ENCODE measurements at regions not wholly inside any gene's neighbourhood (a gene's known extent, or its start where the extent isn't known, plus 50 kb on each side); places are given as distances from the start of the nearest gene placed in this dataset.

DNA sequence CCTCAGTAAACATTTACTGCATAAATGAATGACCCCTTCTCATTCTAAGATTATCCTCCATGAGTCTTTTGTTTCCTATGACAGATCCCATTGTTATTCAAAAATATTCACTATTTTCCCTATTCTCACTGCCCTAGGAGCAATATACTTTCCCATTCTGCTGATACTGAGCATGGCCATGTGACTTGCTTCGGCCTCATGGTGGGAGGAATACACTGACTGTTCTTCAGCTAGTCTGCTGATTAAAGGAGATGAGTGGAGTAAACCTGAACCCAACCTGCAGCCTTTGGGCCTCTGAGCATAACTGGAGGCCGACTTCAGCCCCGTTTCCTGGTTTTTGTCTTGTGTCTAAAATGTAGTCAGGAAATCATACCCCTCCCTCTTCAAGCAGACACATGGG is 531.8 kb upstream of the SALL1 start:
- Histone ChIP-seq H3K36me3 (replicated peaks; ENCODE audit: insufficient read depth, low read depth) (no peaks in the 10 kb centered on the region), H3K4me3 (no peak overlapping the region), H3K9me2 (replicated peaks; ENCODE audit: insufficient read depth) (no peaks in the 10 kb centered on the region), H3K4me2 (no peak overlapping the region), H4K20me1 (ENCODE audit: insufficient read depth, poor library complexity, severe bottlenecking) (no peaks in the 10 kb centered on the region), H2AFZ (no peak overlapping the region), H3K79me2 (no peaks in the 10 kb centered on the region), H3K9me3 (ENCODE audit: low read depth) (no peaks in the 10 kb centered on the region), H3K4me1 (ENCODE audit: insufficient read depth) (no peaks in the 10 kb centered on the region), H3K27ac (no peak overlapping the region), H3K27me3 (no peaks in the 10 kb centered on the region)
- WGBS (ENCODE audit: low lambda C conversion rate, missing lambda C conversion rate): 68% methylated on average over 3 of the region's 3 CpGs
- TF ChIP-seq EZH2phosphoT487 (IDR thresholded peaks at IDR 0.05; ENCODE audit: low read depth, severe bottlenecking, unreplicated experiment) (no peak), EZH2 (IDR thresholded peaks at IDR 0.05; ENCODE audit: borderline replicate concordance) (no peak)
- TF ChIP-seq, protein P1, sequence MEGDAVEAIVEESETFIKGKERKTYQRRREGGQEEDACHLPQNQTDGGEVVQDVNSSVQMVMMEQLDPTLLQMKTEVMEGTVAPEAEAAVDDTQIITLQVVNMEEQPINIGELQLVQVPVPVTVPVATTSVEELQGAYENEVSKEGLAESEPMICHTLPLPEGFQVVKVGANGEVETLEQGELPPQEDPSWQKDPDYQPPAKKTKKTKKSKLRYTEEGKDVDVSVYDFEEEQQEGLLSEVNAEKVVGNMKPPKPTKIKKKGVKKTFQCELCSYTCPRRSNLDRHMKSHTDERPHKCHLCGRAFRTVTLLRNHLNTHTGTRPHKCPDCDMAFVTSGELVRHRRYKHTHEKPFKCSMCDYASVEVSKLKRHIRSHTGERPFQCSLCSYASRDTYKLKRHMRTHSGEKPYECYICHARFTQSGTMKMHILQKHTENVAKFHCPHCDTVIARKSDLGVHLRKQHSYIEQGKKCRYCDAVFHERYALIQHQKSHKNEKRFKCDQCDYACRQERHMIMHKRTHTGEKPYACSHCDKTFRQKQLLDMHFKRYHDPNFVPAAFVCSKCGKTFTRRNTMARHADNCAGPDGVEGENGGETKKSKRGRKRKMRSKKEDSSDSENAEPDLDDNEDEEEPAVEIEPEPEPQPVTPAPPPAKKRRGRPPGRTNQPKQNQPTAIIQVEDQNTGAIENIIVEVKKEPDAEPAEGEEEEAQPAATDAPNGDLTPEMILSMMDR (IDR thresholded peaks at IDR 0.05; ENCODE audit: poor library complexity): no peak
- no peak for DNase-seq (ENCODE audit: low spot score)

DNA sequence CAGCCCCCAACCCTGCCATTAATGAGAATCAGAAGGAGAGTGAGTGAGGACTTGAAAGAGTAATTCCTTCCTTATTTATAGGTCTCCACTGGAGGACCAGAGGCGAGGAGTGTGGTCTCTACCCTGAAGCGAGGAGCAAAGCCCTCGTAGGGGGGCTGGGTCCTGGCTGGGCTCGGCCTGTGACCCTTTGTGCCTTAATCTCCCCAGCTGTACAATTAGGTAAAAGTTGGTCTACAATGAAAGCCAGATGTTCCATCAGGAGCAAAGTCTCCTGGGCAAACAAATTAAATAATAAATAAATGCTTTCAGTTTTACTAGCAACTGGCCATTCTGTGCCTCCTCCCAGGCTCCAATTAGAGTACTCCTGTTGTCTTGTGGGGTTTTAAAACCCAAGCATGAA is 523.5 kb upstream of the SALL1 start:
- H3K27me3 ChIP-seq: peaks cover 8% of the 10 kb centered on the region
- no peak overlapping the region for H3K4me2 ChIP-seq
- no peaks in the 10 kb centered on the region for H3K9me3 ChIP-seq (ENCODE audit: low read depth)
- H3K79me2 ChIP-seq: no peaks in the 10 kb centered on the region
- H3K27ac ChIP-seq: no peak overlapping the region
- H4K20me1 ChIP-seq (ENCODE audit: insufficient read depth, poor library complexity, severe bottlenecking): no peaks in the 10 kb centered on the region
- H2AFZ ChIP-seq: no peak overlapping the region
- no peak for TF ChIP-seq EZH2 (IDR thresholded peaks at IDR 0.05; ENCODE audit: borderline replicate concordance)
- TF ChIP-seq, protein P1 (IDR thresholded peaks at IDR 0.05; ENCODE audit: poor library complexity): no peak
- TF ChIP-seq EZH2phosphoT487 (IDR thresholded peaks at IDR 0.05; ENCODE audit: low read depth, severe bottlenecking, unreplicated experiment): no peak
- 66% methylated on average over 4 of the region's 4 CpGs for WGBS (ENCODE audit: low lambda C conversion rate, missing lambda C conversion rate)
- no peaks in the 10 kb centered on the region for H3K36me3 ChIP-seq (replicated peaks; ENCODE audit: insufficient read depth, low read depth)
- no peaks in the 10 kb centered on the region for H3K9me2 ChIP-seq (replicated peaks; ENCODE audit: insufficient read depth)
- no peak overlapping the region for H3K4me3 ChIP-seq
- no peak for DNase-seq (ENCODE audit: low spot score)
- H3K4me1 ChIP-seq (ENCODE audit: insufficient read depth): no peaks in the 10 kb centered on the region

DNA sequence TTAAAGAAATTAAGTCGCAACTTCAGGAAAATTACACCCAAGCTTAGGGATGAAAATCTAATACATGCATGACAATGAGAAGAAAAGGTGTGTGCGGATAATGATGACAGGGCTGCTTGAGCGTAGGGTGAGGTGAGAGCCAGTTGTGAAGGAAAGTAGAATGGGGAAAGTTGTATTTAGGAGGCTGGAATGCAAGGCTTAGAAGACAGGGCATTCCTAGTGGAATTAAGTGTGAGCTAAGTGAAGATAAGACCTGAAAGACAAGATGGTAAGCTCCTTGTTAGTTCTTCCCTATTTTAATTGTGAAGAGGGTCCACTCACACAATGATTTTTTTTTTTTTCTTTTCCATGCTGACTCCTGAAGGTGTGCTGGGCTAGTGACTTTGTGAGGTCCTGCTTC is 519.5 kb upstream of the SALL1 start:
- TF ChIP-seq, protein P1 (IDR thresholded peaks at IDR 0.05; ENCODE audit: poor library complexity): no peak
- TF ChIP-seq EZH2phosphoT487 (IDR thresholded peaks at IDR 0.05; ENCODE audit: low read depth, severe bottlenecking, unreplicated experiment) (no peak), EZH2 (IDR thresholded peaks at IDR 0.05; ENCODE audit: borderline replicate concordance) (no peak)
- 66% methylated on average over 3 of the region's 3 CpGs for WGBS (ENCODE audit: low lambda C conversion rate, missing lambda C conversion rate)
- H3K9me2 ChIP-seq (replicated peaks; ENCODE audit: insufficient read depth): no peaks in the 10 kb centered on the region
- H4K20me1 ChIP-seq (ENCODE audit: insufficient read depth, poor library complexity, severe bottlenecking): no peaks in the 10 kb centered on the region
- H3K27me3 ChIP-seq: peaks cover 21% of the 10 kb centered on the region
- DNase-seq (ENCODE audit: low spot score): no peak
- no peaks in the 10 kb centered on the region for H3K36me3 ChIP-seq (replicated peaks; ENCODE audit: insufficient read depth, low read depth)
- no peaks in the 10 kb centered on the region for H3K79me2 ChIP-seq
- H3K4me3 ChIP-seq: no peak overlapping the region
- no peaks in the 10 kb centered on the region for H3K4me1 ChIP-seq (ENCODE audit: insufficient read depth)
- no peak overlapping the region for H3K27ac ChIP-seq
- H3K9me3 ChIP-seq (ENCODE audit: low read depth): no peaks in the 10 kb centered on the region
- H3K4me2 ChIP-seq: no peak overlapping the region
- no peak overlapping the region for H2AFZ ChIP-seq

DNA sequence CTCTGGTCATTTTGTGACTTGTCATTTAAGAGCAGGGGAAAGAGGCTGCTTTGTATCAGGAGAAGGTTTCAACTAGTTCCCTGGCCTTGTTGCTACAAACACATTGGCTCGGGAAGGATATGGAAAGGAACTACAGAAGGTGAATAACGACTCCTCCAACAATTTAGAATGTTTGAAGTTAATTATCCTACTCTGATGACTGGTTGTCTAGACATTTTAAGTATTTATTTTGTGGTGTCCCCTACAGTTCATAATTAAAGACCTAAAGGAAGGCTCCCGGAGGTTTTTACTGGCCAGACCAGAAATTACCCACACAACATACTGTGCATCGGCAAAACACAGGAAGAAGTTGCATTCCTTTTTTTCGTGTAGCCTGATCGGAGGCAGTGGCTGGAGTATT is 515.8 kb upstream of the SALL1 start:
- WGBS (ENCODE audit: low lambda C conversion rate, missing lambda C conversion rate): 55% methylated on average over 6 of the region's 6 CpGs
- DNase-seq (ENCODE audit: low spot score): no peak
- no peaks in the 10 kb centered on the region for H3K79me2 ChIP-seq
- H3K27me3 ChIP-seq: peaks cover 21% of the 10 kb centered on the region
- no peak overlapping the region for H3K4me3 ChIP-seq
- no peaks in the 10 kb centered on the region for H3K36me3 ChIP-seq (replicated peaks; ENCODE audit: insufficient read depth, low read depth)
- H3K9me2 ChIP-seq (replicated peaks; ENCODE audit: insufficient read depth): no peaks in the 10 kb centered on the region
- H3K27ac ChIP-seq: no peak overlapping the region
- H2AFZ ChIP-seq: no peak overlapping the region
- no peak for TF ChIP-seq EZH2 (IDR thresholded peaks at IDR 0.05; ENCODE audit: borderline replicate concordance)
- TF ChIP-seq, protein P1 (IDR thresholded peaks at IDR 0.05; ENCODE audit: poor library complexity): no peak
- no peak for TF ChIP-seq EZH2phosphoT487 (IDR thresholded peaks at IDR 0.05; ENCODE audit: low read depth, severe bottlenecking, unreplicated experiment)
- H3K9me3 ChIP-seq (ENCODE audit: low read depth): no peaks in the 10 kb centered on the region
- no peaks in the 10 kb centered on the region for H3K4me1 ChIP-seq (ENCODE audit: insufficient read depth)
- no peaks in the 10 kb centered on the region for H4K20me1 ChIP-seq (ENCODE audit: insufficient read depth, poor library complexity, severe bottlenecking)
- H3K4me2 ChIP-seq: no peak overlapping the region
